ENCODE measurements at regions not wholly inside any gene's neighbourhood (a gene's known extent, or its start where the extent isn't known, plus 50 kb on each side); places are given as distances from the start of the nearest gene placed in this dataset.

GRCh38 chr22:49188591-49188990 is 639.1 kb downstream of the BRD1 start:
- TF ChIP-seq CTCF (IDR thresholded peaks at IDR 0.05): no peak
- TF ChIP-seq POLR2A (IDR thresholded peaks at IDR 0.05): no peak

Data from esophagus squamous epithelium (tissue), 4 donors.